Limb (tissue), 2 donors: ENCODE measurements at regions not wholly inside any gene's neighbourhood (a gene's known extent, or its start where the extent isn't known, plus 50 kb on each side); places are given as distances from the start of the nearest gene placed in this dataset.

Source experiments
- DNase-seq, 2 donors: peaks; one replicate each; pipeline ENCODE4 v3.0.0-alpha.2; 2016; ENCODE audit errors: extremely low spot score in 2 of 2

GRCh38 chr7:33754933-33755928 is 150.1 kb upstream of the BMPER start:
- DNase-seq = no peak

GRCh38 chr7:33757050-33757449 is 148.3 kb upstream of the BMPER start:
- no peak for DNase-seq

GRCh38 chr7:33757563-33758165 is 147.7 kb upstream of the BMPER start:
- no peak for DNase-seq

GRCh38 chr7:33760146-33760545 is 145.2 kb upstream of the BMPER start:
- no peak for DNase-seq

GRCh38 chr7:33760834-33761233 is 144.5 kb upstream of the BMPER start:
- DNase-seq = no peak

- peak in 1 of 2 donors; percentile 41 for DNase-seq
Observed at GRCh38 chr7:33761449-33762080, 143.8 kb upstream of the BMPER start.

- DNase-seq = no peak
Observed at GRCh38 chr7:33762151-33762910, 143.0 kb upstream of the BMPER start.

GRCh38 chr7:33762911-33763306 is 142.4 kb upstream of the BMPER start:
- no peak for DNase-seq

- DNase-seq = no peak
Observed at GRCh38 chr7:33764752-33765451, 140.4 kb upstream of the BMPER start.

GRCh38 chr7:33766405-33766804 is 138.9 kb upstream of the BMPER start:
- no peak for DNase-seq

GRCh38 chr7:33769930-33770329 is 135.4 kb upstream of the BMPER start:
- no peak for DNase-seq

GRCh38 chr7:33770576-33770975 is 134.8 kb upstream of the BMPER start:
- DNase-seq = no peak

- no peak for DNase-seq
Observed at GRCh38 chr7:33771422-33771821, 133.9 kb upstream of the BMPER start.

GRCh38 chr7:33773053-33773452 is 132.3 kb upstream of the BMPER start:
- no peak for DNase-seq

- peak; percentile 42 to 62 for DNase-seq
Observed at GRCh38 chr7:33774762-33775523, 130.4 kb upstream of the BMPER start.

GRCh38 chr7:33775790-33776189 is 129.5 kb upstream of the BMPER start:
- no peak for DNase-seq

GRCh38 chr7:33776788-33777187 is 128.6 kb upstream of the BMPER start:
- DNase-seq = no peak

- DNase-seq = no peak
Observed at GRCh38 chr7:33778195-33778594, 127.1 kb upstream of the BMPER start.

- DNase-seq = no peak
Observed at GRCh38 chr7:33779216-33779615, 126.1 kb upstream of the BMPER start.

GRCh38 chr7:33781167-33781566 is 124.2 kb upstream of the BMPER start:
- DNase-seq = no peak
